Esophagus (tissue), 2 donors: ENCODE measurements at regions not wholly inside any gene's neighbourhood (a gene's known extent, or its start where the extent isn't known, plus 50 kb on each side); places are given as distances from the start of the nearest gene placed in this dataset.
A peak's percentile ranks its signal among the peaks of the same experiment; 100 is the strongest.
"Not testable (repeated sequence)": the region's sequence is repeated elsewhere in the genome, so short reads cannot be mapped to it uniquely, and the experiment has no call there.

Source experiments
- H3K27ac ChIP-seq, 2 donors: one replicate each; pipeline ENCODE4 v1.5.1; 2013; ENCODE audit warnings: low read depth in 2 of 2, mild to moderate bottlenecking in 2 of 2, inconsistent platforms in 1 of 2, low read length in 1 of 2, moderate library complexity in 1 of 2
- H3K27me3 ChIP-seq, 2 donors: one replicate each; pipeline ENCODE4 v1.6.1; 2013; ENCODE audit warnings: low read length in 2 of 2, control low read depth in 1 of 2, mild to moderate bottlenecking in 1 of 2; ENCODE audit not compliant: insufficient read depth in 2 of 2, control insufficient read depth in 1 of 2
- H3K36me3 ChIP-seq, 2 donors: one replicate each; pipeline ENCODE4 v1.6.1; 2013; ENCODE audit warnings: low read length in 1 of 2; ENCODE audit not compliant: control insufficient read depth in 2 of 2, insufficient read depth in 2 of 2
- H3K4me1 ChIP-seq, 2 donors: one replicate each; pipeline ENCODE4 v1.6.1; 2013; ENCODE audit warnings: low read length in 1 of 2; ENCODE audit not compliant: control insufficient read depth in 2 of 2, insufficient read depth in 2 of 2
- H3K4me3 ChIP-seq, 2 donors: one replicate each; pipeline ENCODE4 v1.5.1; 2013; ENCODE audit warnings: low read length in 2 of 2, mild to moderate bottlenecking in 2 of 2, low read depth in 1 of 2, moderate library complexity in 1 of 2
- H3K9me3 ChIP-seq, 2 donors: one replicate each; pipeline ENCODE4 v1.6.1; 2013; ENCODE audit warnings: mild to moderate bottlenecking in 2 of 2, low read depth in 1 of 2, low read length in 1 of 2, moderate library complexity in 1 of 2; ENCODE audit not compliant: control insufficient read depth in 2 of 2, insufficient read depth in 1 of 2
- WGBS, 2 donors: extraction: QIAGEN DNeasy Blood & Tissue Kit; methylation state at CpG; one replicate each; pipeline ENCODE4 v1.1.7; 2013; 5-methylcytosine and 5-hydroxymethylcytosine counted together
- donor health status: healthy with polysubstance abuse.
- donor health status: Bipolar disorder and iron deficiency.

- 24 to 31% methylated on average over 28 to 40 of the region's 40 CpGs for WGBS, 2 donors
- Histone ChIP-seq H3K27ac (peak overlapping the region in 1 of 2 donors; percentile 44), H3K36me3 (no peaks in the 10 kb centered on the region), H3K4me1 (peaks cover 0 to 11% of the 10 kb centered on the region in 2 donors), H3K9me3 (no peaks in the 10 kb centered on the region), H3K4me3 (peak overlapping the region in 1 of 2 donors; percentile 7), H3K27me3 (no peaks in the 10 kb centered on the region)
Observed at GRCh38 chr2:42974721-42975717, 182.6 kb upstream of the HAAO start.

GRCh38 chr2:42974169-42974720 is 181.9 kb upstream of the HAAO start:
- H3K27ac ChIP-seq = peak overlapping the region in 1 of 2 donors; percentile 28

GRCh38 chr2:42973726-42974125 is 181.3 kb upstream of the HAAO start:
- 90 to 92% methylated on average over 3 of the region's 3 CpGs for WGBS, 2 donors
- no peaks in the 10 kb centered on the region for H3K27me3 ChIP-seq
- H3K36me3 ChIP-seq = no peaks in the 10 kb centered on the region
- peaks cover 0 to 13% of the 10 kb centered on the region in 2 donors for H3K4me1 ChIP-seq
- H3K27ac ChIP-seq = no peak overlapping the region
- H3K4me3 ChIP-seq = no peak overlapping the region
- H3K9me3 ChIP-seq = no peaks in the 10 kb centered on the region

More at GRCh38 chr2:42974169-42974720, 181.9 kb upstream of the HAAO start:
- peaks cover 0 to 13% of the 10 kb centered on the region in 2 donors for H3K4me1 ChIP-seq
- no peak overlapping the region for H3K4me3 ChIP-seq
- H3K9me3 ChIP-seq = no peaks in the 10 kb centered on the region
- WGBS, 2 donors = 42 to 54% methylated on average over 2 of the region's 2 CpGs
- H3K27me3 ChIP-seq = no peaks in the 10 kb centered on the region
- H3K36me3 ChIP-seq = no peaks in the 10 kb centered on the region

GRCh38 chr2:42972933-42973516 is 180.6 kb upstream of the HAAO start:
- WGBS, 2 donors = 78 to 88% methylated on average over 11 of the region's 11 CpGs
- H3K36me3 ChIP-seq, H3K27me3 ChIP-seq, H3K9me3 ChIP-seq, H3K4me3 ChIP-seq: not testable (repeated sequence)
- H3K27ac ChIP-seq = peak overlapping the region in 1 of 2 donors; percentile 58
- peaks cover 0 to 13% of the 10 kb centered on the region in 2 donors for H3K4me1 ChIP-seq

GRCh38 chr2:42971947-42972736 is 179.8 kb upstream of the HAAO start:
- 50 to 55% methylated on average over 7 of the region's 7 CpGs for WGBS, 2 donors
- Histone ChIP-seq H3K4me1 (peaks cover 0 to 13% of the 10 kb centered on the region in 2 donors), H3K36me3 (no peaks in the 10 kb centered on the region), H3K9me3 (no peaks in the 10 kb centered on the region), H3K27me3 (no peaks in the 10 kb centered on the region), H3K4me3 (no peak overlapping the region), H3K27ac (peak overlapping the region; percentile 4 to 36)

GRCh38 chr2:42971381-42971780 is 179.0 kb upstream of the HAAO start:
- Histone ChIP-seq H3K27ac (no peak overlapping the region), H3K9me3 (no peaks in the 10 kb centered on the region), H3K4me1 (peaks cover 0 to 13% of the 10 kb centered on the region in 2 donors), H3K36me3 (no peaks in the 10 kb centered on the region), H3K4me3 (no peak overlapping the region), H3K27me3 (no peaks in the 10 kb centered on the region)
- 87 to 88% methylated on average over 8 of the region's 8 CpGs for WGBS, 2 donors

GRCh38 chr2:42970151-42970550 is 177.8 kb upstream of the HAAO start:
- Histone ChIP-seq H3K9me3 (no peaks in the 10 kb centered on the region), H3K4me3 (no peak overlapping the region), H3K27me3 (no peaks in the 10 kb centered on the region), H3K27ac (no peak overlapping the region), H3K36me3 (no peaks in the 10 kb centered on the region), H3K4me1 (peaks cover 0 to 9% of the 10 kb centered on the region in 2 donors)
- 97% methylated on average over 3 of the region's 3 CpGs for WGBS, 2 donors

- 81 to 82% methylated on average over 12 of the region's 12 CpGs for WGBS, 2 donors
- no peak overlapping the region for H3K4me3 ChIP-seq
- no peak overlapping the region for H3K27ac ChIP-seq
- H3K9me3 ChIP-seq = no peaks in the 10 kb centered on the region
- peaks cover 0 to 6% of the 10 kb centered on the region in 2 donors for H3K4me1 ChIP-seq
- H3K27me3 ChIP-seq = no peaks in the 10 kb centered on the region
- H3K36me3 ChIP-seq = no peaks in the 10 kb centered on the region
Observed at GRCh38 chr2:42969231-42970150, 177.1 kb upstream of the HAAO start.
